ENCODE measurements at regions not wholly inside any gene's neighbourhood (a gene's known extent, or its start where the extent isn't known, plus 50 kb on each side); places are given as distances from the start of the nearest gene placed in this dataset.

- no peak for TF ChIP-seq CTCF (IDR thresholded peaks at IDR 0.05; ENCODE audit: insufficient read depth, low read depth, low read length)
- no peak for TF ChIP-seq EZH2 (IDR thresholded peaks at IDR 0.05; ENCODE audit: insufficient read depth, low read length)
Observed at GRCh38 chr3:137282871-137283270, 325.1 kb downstream of the IL20RB start.
